HepG2 (cell line): ENCODE measurements at regions not wholly inside any gene's neighbourhood (a gene's known extent, or its start where the extent isn't known, plus 50 kb on each side); places are given as distances from the start of the nearest gene placed in this dataset.

ENCODE experiments used
- ATAC-seq: fragments of 200-7000 bp; cut with Tn5 transposase; 3 replicates; pipeline ENCODE4 v1.9.1; 2020; ENCODE audit warnings: mild to moderate bottlenecking, moderate library complexity
- BruUV-seq: library from RNA; stranded (reverse); fragments of 400-500 nt; replicated peaks from 2 replicates; lab custom pipeline; 2021; lab: Mats Ljungman, UMichigan
- CTCF ChIA-PET: fragments of 300-600 bp; formaldehyde crosslinking; extraction: SDS; loops from one replicate; lab custom pipeline; 2021; ENCODE audit warnings: low total read pairs, inconsistent platforms, low intra/inter-chr PET ratio; lab: Yijun Ruan, JAX
- POLR2A ChIA-PET: fragments of 350-600 bp; sonication (Branson Sonifier 250); formaldehyde crosslinking; loops from one replicate; lab custom pipeline; 2020; ENCODE audit warnings: antibody characterized with exemption, inconsistent platforms; lab: Yijun Ruan, JAX
- DNase-seq: peaks from one replicate; pipeline ENCODE4 v3.0.0-alpha.2; 2015; ENCODE audit warnings: low spot score
- FAIRE-seq: peaks from 3 replicates; lab custom pipeline; 2011; peaks lifted over from hg19 to GRCh38; lab: Jason Lieb, UNC
- H2AFZ ChIP-seq: one replicate; pipeline ENCODE4 v1.6.1; 2011; ENCODE audit warnings: low read length, inconsistent platforms
- H3K27ac ChIP-seq: fragments of 300-600 bp; 3 replicates; pipeline ENCODE4 v1.8.0; 2011; ENCODE audit warnings: mixed run types, mild to moderate bottlenecking, mixed read lengths, low read length, inconsistent platforms; ENCODE audit not compliant: insufficient read depth; ENCODE audit errors: extremely low read length
- H3K27me3 ChIP-seq, 2 experiments: fragments of 200-600 bp in 1 of 2; 2 replicates in 1 of 2; 3 replicates in 1 of 2; pipeline versions ENCODE4 v1.6.0 to v1.8.0; 2011; ENCODE audit warnings: low read length in 2 of 2, mild to moderate bottlenecking in 2 of 2, moderate library complexity in 2 of 2, inconsistent platforms in 1 of 2; ENCODE audit not compliant: insufficient read depth in 2 of 2, control insufficient read depth in 1 of 2
- H3K36me3 ChIP-seq, 2 experiments: fragments of 200-600 bp in 1 of 2; replicated peaks in 1 of 2; 2 replicates in 1 of 2; 3 replicates in 1 of 2; pipeline versions ENCODE4 v1.5.1 to v1.8.0; 2011; ENCODE audit warnings: low read length in 2 of 2, inconsistent platforms in 1 of 2; ENCODE audit not compliant: insufficient read depth in 2 of 2, control insufficient read depth in 1 of 2
- H3K4me1 ChIP-seq: 2 replicates; pipeline ENCODE4 v1.5.1; 2012; ENCODE audit warnings: low read length, inconsistent platforms; ENCODE audit not compliant: insufficient read depth
- H3K4me2 ChIP-seq: 2 replicates; pipeline ENCODE4 v1.6.0; 2011; ENCODE audit warnings: low read depth, low read length, inconsistent platforms
- H3K4me3 ChIP-seq, 3 experiments: fragments of 200-600 bp in 1 of 3; sonication (generic), shearing (Covaris generic) in 1 of 3; replicated peaks in 1 of 3; 2 replicates each; pipeline ENCODE4 v1.5.1; 2011 to 2016; ENCODE audit warnings: low read length in 3 of 3, inconsistent platforms in 2 of 3, low read depth in 2 of 3, mild to moderate bottlenecking in 2 of 3, control low read depth in 1 of 3, mixed read lengths in 1 of 3; ENCODE audit not compliant: insufficient read depth in 1 of 3
- H3K79me2 ChIP-seq: one replicate; pipeline ENCODE4 v1.6.1; 2011; ENCODE audit warnings: low read length, inconsistent platforms; ENCODE audit not compliant: insufficient read depth
- H3K9ac ChIP-seq: 2 replicates; pipeline ENCODE4 v1.6.0; 2011; ENCODE audit warnings: mild to moderate bottlenecking, low read depth, low read length, inconsistent platforms; ENCODE audit not compliant: insufficient read depth
- H3K9me3 ChIP-seq: 2 replicates; pipeline ENCODE4 v1.5.1; 2012; ENCODE audit warnings: mild to moderate bottlenecking, low read length
- H4K20me1 ChIP-seq: 2 replicates; pipeline ENCODE4 v1.6.0; 2011; ENCODE audit warnings: inconsistent platforms, mild to moderate bottlenecking, low read length, moderate library complexity; ENCODE audit not compliant: insufficient read depth
- BRCA1 ChIP-seq: sonication (generic); formaldehyde crosslinking; IDR thresholded peaks from 2 replicates; pipeline ENCODE4 v1.4.0; 2020; ENCODE audit warnings: missing genetic modification reagents
- NFE2 ChIP-seq: sonication (generic); formaldehyde crosslinking; IDR thresholded peaks from 2 replicates; pipeline ENCODE4 v1.4.0; 2020; ENCODE audit warnings: missing genetic modification reagents
- RBFOX2 ChIP-seq: fragments of 200-400 bp; formaldehyde crosslinking; IDR thresholded peaks from 2 replicates; pipeline ENCODE4 v1.6.1; 2017; ENCODE audit warnings: low read depth, mild to moderate bottlenecking, low read length
- RFX1 ChIP-seq: fragments of 450-650 bp; IDR thresholded peaks from 2 replicates; pipeline ENCODE4 v1.6.1; 2017
- ZSCAN25 ChIP-seq: sonication (generic); formaldehyde crosslinking; IDR thresholded peaks from 2 replicates; pipeline ENCODE4 v1.8.0; 2022; ENCODE audit warnings: mild to moderate bottlenecking, missing genetic modification reagents
- WGBS: methylation state at CpG from one replicate; pipeline ENCODE4 v1.1.6; 2017; ENCODE audit warnings: low lambda C conversion rate; 5-methylcytosine and 5-hydroxymethylcytosine counted together
- in situ Hi-C: cut with HindIII; loops from 2 replicates; pipeline ENCODE4 v1.10.0; 2017; ENCODE audit warnings: low pct_unique_long_range_greater_than_20kb; ENCODE audit not compliant: extremely low pct_ligation_motif_present
- intact Hi-C: fragments of 100-400 bp; cut with micrococcal nuclease; formaldehyde crosslinking; loops from one replicate; pipeline ENCODE4 v1.10.0; 2022; ENCODE audit not compliant: unreplicated experiment
- TF ChIP-seq, protein P1 (sequence below): sonication (generic); formaldehyde crosslinking; IDR thresholded peaks from 2 replicates; pipeline ENCODE4 v1.4.0; 2020; ENCODE audit warnings: missing genetic modification reagents, mild to moderate bottlenecking, borderline replicate concordance
- TF ChIP-seq, protein P2 (sequence below): sonication (generic); formaldehyde crosslinking; IDR thresholded peaks from 2 replicates; pipeline ENCODE4 v1.4.0; 2020; ENCODE audit warnings: mild to moderate bottlenecking, low read depth, missing genetic modification reagents
- TF ChIP-seq, protein P3 (sequence below): sonication (generic); formaldehyde crosslinking; IDR thresholded peaks from 2 replicates; pipeline ENCODE4 v1.4.0; 2020; ENCODE audit warnings: mild to moderate bottlenecking, missing genetic modification reagents
- TF ChIP-seq, protein P4 (sequence below): sonication (generic); formaldehyde crosslinking; IDR thresholded peaks from 2 replicates; pipeline ENCODE4 v1.4.0; 2020; ENCODE audit warnings: missing genetic modification reagents, borderline replicate concordance

DNA sequence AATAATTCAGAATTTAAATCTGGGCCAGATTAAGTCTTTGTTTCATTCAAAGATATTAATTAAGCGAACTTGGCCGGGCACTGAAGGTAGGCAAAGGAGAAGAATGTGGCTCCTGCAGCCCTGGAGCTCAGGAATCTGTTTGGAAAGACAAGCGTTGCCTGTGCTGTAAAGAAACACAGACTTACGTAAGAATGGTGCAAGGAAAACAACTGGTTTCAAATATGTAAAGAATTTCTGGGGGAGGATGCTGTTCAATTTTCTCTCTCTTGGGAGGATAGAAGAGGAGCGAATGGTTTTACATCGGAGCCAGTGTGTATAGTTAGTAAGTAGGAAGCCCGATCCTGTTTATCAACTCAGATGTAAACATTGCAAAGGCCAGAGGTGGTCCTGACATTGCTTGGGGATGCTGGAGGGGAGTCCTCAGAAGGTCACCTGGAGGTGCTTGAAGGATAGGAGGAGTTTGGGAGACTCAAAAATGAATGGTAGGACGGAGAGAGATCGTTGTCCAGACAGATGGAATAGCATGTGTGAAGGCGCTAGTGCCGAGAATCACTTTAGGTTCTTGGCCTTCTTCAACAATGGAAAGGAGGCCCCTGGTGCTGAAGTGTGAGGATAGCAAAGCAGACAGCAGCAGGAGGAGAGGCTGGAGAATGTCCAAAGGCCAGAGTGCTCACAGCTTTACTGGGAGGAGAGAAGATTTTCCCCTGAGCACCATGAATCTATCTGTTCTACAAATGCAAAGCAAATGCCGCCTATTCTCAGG is 456.1 kb downstream of the LPIN1 start:
- H4K20me1 ChIP-seq = no peaks in the 10 kb centered on the region
- DNase-seq (no peak), FAIRE-seq (no peak), ATAC-seq (no peak)
- H3K36me3 ChIP-seq = no peaks in the 10 kb centered on the region
- ChIA-PET POLR2A (no interaction called here), CTCF (no interaction called here)
- H3K79me2 ChIP-seq = no peaks in the 10 kb centered on the region
- in situ Hi-C loops = no loop called here
- H3K4me2 ChIP-seq = no peak overlapping the region
- BruUV-seq = no TSS peak
- no peak overlapping the region for H2AFZ ChIP-seq
- H3K4me1 ChIP-seq = no peaks in the 10 kb centered on the region
- 25% methylated on average over 12 of the region's 12 CpGs for WGBS
- H3K4me3 ChIP-seq = no peak overlapping the region
- no peak overlapping the region for H3K27ac ChIP-seq
- no peaks in the 10 kb centered on the region for H3K9me3 ChIP-seq
- TF ChIP-seq, protein P1, sequence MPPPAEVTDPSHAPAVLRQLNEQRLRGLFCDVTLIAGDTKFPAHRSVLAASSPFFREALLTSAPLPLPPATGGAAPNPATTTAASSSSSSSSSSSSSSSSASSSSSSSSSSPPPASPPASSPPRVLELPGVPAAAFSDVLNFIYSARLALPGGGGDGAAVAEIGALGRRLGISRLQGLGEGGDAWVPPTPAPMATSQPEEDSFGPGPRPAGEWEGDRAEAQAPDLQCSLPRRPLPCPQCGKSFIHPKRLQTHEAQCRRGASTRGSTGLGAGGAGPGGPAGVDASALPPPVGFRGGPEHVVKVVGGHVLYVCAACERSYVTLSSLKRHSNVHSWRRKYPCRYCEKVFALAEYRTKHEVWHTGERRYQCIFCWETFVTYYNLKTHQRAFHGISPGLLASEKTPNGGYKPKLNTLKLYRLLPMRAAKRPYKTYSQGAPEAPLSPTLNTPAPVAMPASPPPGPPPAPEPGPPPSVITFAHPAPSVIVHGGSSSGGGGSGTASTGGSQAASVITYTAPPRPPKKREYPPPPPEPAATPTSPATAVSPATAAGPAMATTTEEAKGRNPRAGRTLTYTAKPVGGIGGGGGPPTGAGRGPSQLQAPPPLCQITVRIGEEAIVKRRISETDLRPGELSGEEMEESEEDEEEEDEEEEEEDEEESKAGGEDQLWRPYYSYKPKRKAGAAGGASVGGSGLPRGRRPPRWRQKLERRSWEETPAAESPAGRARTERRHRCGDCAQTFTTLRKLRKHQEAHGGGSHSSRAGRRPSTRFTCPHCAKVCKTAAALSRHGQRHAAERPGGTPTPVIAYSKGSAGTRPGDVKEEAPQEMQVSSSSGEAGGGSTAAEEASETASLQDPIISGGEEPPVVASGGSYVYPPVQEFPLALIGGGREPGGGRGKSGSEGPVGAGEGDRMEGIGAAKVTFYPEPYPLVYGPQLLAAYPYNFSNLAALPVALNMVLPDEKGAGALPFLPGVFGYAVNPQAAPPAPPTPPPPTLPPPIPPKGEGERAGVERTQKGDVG (CRISPR knock-in tag) = no peak
- TF ChIP-seq RFX1 = no peak
- TF ChIP-seq NFE2 (CRISPR knock-in tag) = no peak
- no peak for TF ChIP-seq BRCA1 (CRISPR knock-in tag)
- no peak for TF ChIP-seq RBFOX2
- no peak for TF ChIP-seq ZSCAN25 (CRISPR knock-in tag)
- TF ChIP-seq, protein P2, sequence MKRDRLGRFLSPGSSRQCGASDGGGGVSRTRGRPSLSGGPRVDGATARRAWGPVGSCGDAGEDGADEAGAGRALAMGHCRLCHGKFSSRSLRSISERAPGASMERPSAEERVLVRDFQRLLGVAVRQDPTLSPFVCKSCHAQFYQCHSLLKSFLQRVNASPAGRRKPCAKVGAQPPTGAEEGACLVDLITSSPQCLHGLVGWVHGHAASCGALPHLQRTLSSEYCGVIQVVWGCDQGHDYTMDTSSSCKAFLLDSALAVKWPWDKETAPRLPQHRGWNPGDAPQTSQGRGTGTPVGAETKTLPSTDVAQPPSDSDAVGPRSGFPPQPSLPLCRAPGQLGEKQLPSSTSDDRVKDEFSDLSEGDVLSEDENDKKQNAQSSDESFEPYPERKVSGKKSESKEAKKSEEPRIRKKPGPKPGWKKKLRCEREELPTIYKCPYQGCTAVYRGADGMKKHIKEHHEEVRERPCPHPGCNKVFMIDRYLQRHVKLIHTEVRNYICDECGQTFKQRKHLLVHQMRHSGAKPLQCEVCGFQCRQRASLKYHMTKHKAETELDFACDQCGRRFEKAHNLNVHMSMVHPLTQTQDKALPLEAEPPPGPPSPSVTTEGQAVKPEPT = no peak
- TF ChIP-seq, protein P3, sequence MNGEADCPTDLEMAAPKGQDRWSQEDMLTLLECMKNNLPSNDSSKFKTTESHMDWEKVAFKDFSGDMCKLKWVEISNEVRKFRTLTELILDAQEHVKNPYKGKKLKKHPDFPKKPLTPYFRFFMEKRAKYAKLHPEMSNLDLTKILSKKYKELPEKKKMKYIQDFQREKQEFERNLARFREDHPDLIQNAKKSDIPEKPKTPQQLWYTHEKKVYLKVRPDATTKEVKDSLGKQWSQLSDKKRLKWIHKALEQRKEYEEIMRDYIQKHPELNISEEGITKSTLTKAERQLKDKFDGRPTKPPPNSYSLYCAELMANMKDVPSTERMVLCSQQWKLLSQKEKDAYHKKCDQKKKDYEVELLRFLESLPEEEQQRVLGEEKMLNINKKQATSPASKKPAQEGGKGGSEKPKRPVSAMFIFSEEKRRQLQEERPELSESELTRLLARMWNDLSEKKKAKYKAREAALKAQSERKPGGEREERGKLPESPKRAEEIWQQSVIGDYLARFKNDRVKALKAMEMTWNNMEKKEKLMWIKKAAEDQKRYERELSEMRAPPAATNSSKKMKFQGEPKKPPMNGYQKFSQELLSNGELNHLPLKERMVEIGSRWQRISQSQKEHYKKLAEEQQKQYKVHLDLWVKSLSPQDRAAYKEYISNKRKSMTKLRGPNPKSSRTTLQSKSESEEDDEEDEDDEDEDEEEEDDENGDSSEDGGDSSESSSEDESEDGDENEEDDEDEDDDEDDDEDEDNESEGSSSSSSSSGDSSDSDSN (CRISPR knock-in tag) = no peak
- TF ChIP-seq, protein P4, sequence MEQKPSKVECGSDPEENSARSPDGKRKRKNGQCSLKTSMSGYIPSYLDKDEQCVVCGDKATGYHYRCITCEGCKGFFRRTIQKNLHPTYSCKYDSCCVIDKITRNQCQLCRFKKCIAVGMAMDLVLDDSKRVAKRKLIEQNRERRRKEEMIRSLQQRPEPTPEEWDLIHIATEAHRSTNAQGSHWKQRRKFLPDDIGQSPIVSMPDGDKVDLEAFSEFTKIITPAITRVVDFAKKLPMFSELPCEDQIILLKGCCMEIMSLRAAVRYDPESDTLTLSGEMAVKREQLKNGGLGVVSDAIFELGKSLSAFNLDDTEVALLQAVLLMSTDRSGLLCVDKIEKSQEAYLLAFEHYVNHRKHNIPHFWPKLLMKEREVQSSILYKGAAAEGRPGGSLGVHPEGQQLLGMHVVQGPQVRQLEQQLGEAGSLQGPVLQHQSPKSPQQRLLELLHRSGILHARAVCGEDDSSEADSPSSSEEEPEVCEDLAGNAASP = no peak
- TF ChIP-seq, all 625 proteins: peak for 0
- H3K9ac ChIP-seq = no peak overlapping the region
- intact Hi-C loops = no loop called here
- no peaks in the 10 kb centered on the region; a peak in 1 of 5 replicates for H3K27me3 ChIP-seq
